ENCODE measurements at regions not wholly inside any gene's neighbourhood (a gene's known extent, or its start where the extent isn't known, plus 50 kb on each side); places are given as distances from the start of the nearest gene placed in this dataset.

DNA sequence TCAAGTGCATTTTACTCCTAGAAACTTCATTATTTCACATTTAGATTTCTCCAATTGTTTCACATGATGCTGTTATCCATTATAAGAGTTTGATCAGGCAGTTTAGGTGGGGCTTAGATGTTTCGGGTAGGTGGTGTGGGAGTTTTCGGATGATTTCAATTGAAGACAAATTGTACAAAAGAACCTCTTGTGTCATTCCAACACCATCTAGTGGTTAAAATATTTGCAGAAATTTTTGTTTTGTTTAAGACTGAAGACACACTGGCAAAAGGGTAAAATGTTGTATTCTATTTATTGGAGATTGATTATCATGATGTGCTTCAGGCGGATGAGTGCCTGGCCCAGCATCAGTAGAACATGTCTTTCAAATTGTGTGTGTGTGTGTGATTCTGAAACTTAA lies 212.7 kb downstream of the SH3BGRL start (continued):
- TF ChIP-seq ZNF550 (CRISPR knock-in tag; IDR thresholded peaks at IDR 0.05; ENCODE audit: borderline replicate concordance), result no peak
